OCI-LY3 (cell line): ENCODE measurements at regions not wholly inside any gene's neighbourhood (a gene's known extent, or its start where the extent isn't known, plus 50 kb on each side); places are given as distances from the start of the nearest gene placed in this dataset.
A peak's percentile ranks its signal among the peaks of the same experiment; 100 is the strongest.

Source experiments
- H2AFZ ChIP-seq: fragments of 200-600, 300-600 bp; shearing (Covaris generic); 2 replicates; pipeline ENCODE4 v1.6.0; 2014; ENCODE audit warnings: antibody characterized with exemption, low read depth, low read length
- H3K27ac ChIP-seq: fragments of 200-600, 300-600 bp; sonication (generic); 2 replicates; pipeline ENCODE4 v1.5.1; 2014; ENCODE audit warnings: mild to moderate bottlenecking, low read length, moderate library complexity, mixed read lengths
- H3K27me3 ChIP-seq: fragments of 200-600, 300-600 bp; sonication (generic); 2 replicates; pipeline ENCODE4 v1.6.1; 2014; ENCODE audit warnings: low read depth, low read length, mixed read lengths
- H3K36me3 ChIP-seq: fragments of 200-600, 300-600 bp; sonication (generic); replicated peaks from 2 replicates; pipeline ENCODE3; 2014; ENCODE audit warnings: low read depth, low read length, mixed read lengths
- H3K4me1 ChIP-seq: fragments of 300-600, 200-600 bp; sonication (generic); 2 replicates; pipeline ENCODE4 v1.6.1; 2014; ENCODE audit warnings: low read length, mixed read lengths
- H3K4me2 ChIP-seq: fragments of 200-600, 300-600 bp; sonication (generic); 2 replicates; pipeline ENCODE4 v1.6.1; 2014; ENCODE audit warnings: low read length, mixed read lengths
- H3K4me3 ChIP-seq: fragments of 300-600, 200-600 bp; sonication (generic); 2 replicates; pipeline ENCODE4 v1.5.1; 2014; ENCODE audit warnings: antibody characterized with exemption, mild to moderate bottlenecking, low read length, moderate library complexity
- H3K79me2 ChIP-seq: fragments of 300-600, 200-600 bp; shearing (Covaris generic); 2 replicates; pipeline ENCODE4 v1.6.1; 2014; ENCODE audit warnings: mild to moderate bottlenecking, low read length, mixed read lengths
- H3K9ac ChIP-seq: fragments of 300-600, 200-600 bp; shearing (Covaris generic); 2 replicates; pipeline ENCODE4 v1.6.0; 2014; ENCODE audit warnings: mild to moderate bottlenecking, low read length, moderate library complexity
- H3K9me3 ChIP-seq: fragments of 200-600, 300-600 bp; shearing (Covaris generic); 2 replicates; pipeline ENCODE4 v1.6.1; 2014; ENCODE audit warnings: low read length, mixed read lengths; ENCODE audit not compliant: insufficient read depth
- H4K20me1 ChIP-seq: fragments of 200-600, 300-600 bp; sonication (generic); 2 replicates; pipeline ENCODE4 v1.6.1; 2016; ENCODE audit warnings: low read length, mixed read lengths; ENCODE audit not compliant: insufficient read depth
- CTCF ChIP-seq: fragments of 200-600, 300-600 bp; sonication (generic); IDR thresholded peaks from 2 replicates; pipeline ENCODE4 v1.5.1; 2014; ENCODE audit warnings: antibody characterized with exemption, low read length, low read depth
- EZH2phosphoT487 ChIP-seq: fragments of 200-600 bp; shearing (Covaris generic); IDR thresholded peaks from 2 replicates; pipeline ENCODE4 v1.6.1; 2018; ENCODE audit warnings: antibody characterized with exemption, mixed run types, low read depth

DNA sequence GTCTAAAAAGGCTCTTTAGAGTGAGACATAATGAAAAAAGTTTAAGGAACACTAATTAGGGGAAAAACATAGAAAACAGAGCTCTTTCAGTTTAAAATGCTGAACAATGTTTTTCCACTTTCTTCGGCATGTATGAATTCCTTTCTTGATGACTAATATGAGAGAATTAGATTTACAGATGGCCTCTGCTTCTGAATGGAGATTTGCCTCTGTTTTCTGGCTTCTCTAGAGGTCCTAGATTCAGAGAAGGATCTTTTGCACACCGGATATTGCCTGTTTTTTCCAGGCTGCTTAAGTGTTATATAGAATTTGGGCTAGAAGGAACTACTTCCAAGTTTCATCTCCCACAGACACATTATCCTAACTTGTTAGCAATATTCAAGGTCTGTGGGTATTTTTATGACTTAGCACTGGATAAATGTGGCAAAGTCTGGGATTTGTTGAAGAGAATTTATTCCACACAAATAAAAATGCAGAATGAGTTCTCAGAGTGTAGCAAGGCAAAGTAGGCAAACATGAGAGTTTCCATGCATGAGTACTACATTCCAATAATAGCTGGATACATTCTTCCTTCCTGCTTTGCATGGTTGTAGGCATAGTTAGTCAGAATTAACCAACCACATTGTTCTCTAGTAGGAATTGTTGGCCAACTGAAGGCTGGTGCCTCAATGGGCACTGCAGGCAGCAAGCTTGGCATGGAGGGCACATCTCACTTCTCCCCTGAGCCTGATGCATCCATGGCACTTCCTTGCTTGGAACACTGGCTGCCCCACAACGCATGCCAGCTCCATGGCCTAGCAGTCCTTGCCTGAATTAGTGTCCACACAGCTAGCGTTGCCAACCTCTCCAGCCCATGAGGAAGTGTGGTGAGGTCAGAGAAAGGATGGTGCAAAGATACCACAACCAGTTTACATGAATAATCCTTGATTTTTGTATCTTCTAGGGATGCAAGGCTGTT is 224.2 kb downstream of the CLIC5 start:
- H3K27me3 ChIP-seq = peaks cover 51% of the 10 kb centered on the region
- H3K27ac ChIP-seq = no peak overlapping the region
- no peak overlapping the region for H3K4me2 ChIP-seq
- H3K79me2 ChIP-seq = no peaks in the 10 kb centered on the region
- H3K36me3 ChIP-seq = no peaks in the 10 kb centered on the region
- TF ChIP-seq EZH2phosphoT487 (no peak), CTCF (no peak)
- no peak overlapping the region for H3K4me3 ChIP-seq
- H4K20me1 ChIP-seq = no peaks in the 10 kb centered on the region
- H3K9ac ChIP-seq = no peak overlapping the region
- no peaks in the 10 kb centered on the region for H3K4me1 ChIP-seq
- H2AFZ ChIP-seq = no peak overlapping the region
- no peaks in the 10 kb centered on the region for H3K9me3 ChIP-seq

DNA sequence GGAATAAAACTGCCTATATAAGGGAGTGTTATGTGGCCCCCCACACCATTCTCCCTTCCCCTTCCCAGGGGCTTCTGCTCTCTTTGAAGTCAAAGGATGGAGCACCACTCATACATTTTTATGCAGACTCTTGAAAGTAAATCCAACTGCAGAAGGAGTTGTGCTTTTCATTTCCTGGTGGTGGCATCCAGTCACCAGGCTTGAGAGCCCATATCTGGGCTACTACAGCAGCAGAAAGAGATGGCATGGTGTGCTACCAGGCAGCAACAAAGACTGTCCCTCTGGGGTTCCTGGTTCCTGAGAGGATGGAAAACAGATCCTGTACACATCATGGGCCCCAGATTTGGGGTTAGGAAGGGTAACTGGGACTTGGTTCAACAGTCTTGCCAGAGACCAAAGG is 226.4 kb downstream of the CLIC5 start:
- TF ChIP-seq CTCF (peak; percentile 29), EZH2phosphoT487 (no peak)
- H2AFZ ChIP-seq = no peak overlapping the region

DNA sequence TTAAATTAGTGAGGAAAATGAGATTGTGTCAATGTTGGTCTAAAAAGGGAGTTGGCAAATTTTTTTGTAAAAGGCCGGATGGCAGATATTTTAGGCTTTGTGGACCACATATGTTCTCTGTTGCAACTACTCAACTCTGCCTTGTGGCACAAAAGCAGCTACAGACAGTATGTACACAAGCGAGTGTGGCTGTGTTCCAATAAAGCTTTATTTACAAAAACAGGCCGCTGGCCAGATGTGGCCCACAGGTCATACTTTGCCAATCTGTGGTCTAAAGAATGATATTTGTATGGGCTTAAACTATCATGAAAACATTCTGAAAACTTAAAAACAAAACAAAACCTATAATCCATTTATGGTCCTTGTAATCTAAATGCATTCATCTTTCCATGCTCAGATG is 228.3 kb downstream of the CLIC5 start:
- no peaks in the 10 kb centered on the region for H3K4me1 ChIP-seq
- peaks cover 40% of the 10 kb centered on the region for H3K27me3 ChIP-seq
- no peak overlapping the region for H3K9ac ChIP-seq
- no peak overlapping the region for H2AFZ ChIP-seq
- H4K20me1 ChIP-seq = no peaks in the 10 kb centered on the region
- no peaks in the 10 kb centered on the region for H3K36me3 ChIP-seq
- no peaks in the 10 kb centered on the region for H3K9me3 ChIP-seq
- H3K79me2 ChIP-seq = no peaks in the 10 kb centered on the region
- TF ChIP-seq CTCF = no peak
- TF ChIP-seq EZH2phosphoT487 = no peak
- H3K4me3 ChIP-seq = no peak overlapping the region
- H3K27ac ChIP-seq = no peak overlapping the region
- H3K4me2 ChIP-seq = no peak overlapping the region

More for the DNA sequence above, 226.4 kb downstream of the CLIC5 start:
- H3K79me2 ChIP-seq = no peaks in the 10 kb centered on the region
- no peaks in the 10 kb centered on the region for H3K36me3 ChIP-seq
- H3K4me3 ChIP-seq = no peak overlapping the region
- no peaks in the 10 kb centered on the region for H3K9me3 ChIP-seq
- H3K27me3 ChIP-seq = peaks cover 44% of the 10 kb centered on the region
- H3K4me2 ChIP-seq = no peak overlapping the region
- H3K4me1 ChIP-seq = no peaks in the 10 kb centered on the region
- no peak overlapping the region for H3K9ac ChIP-seq
- no peaks in the 10 kb centered on the region for H4K20me1 ChIP-seq
- H3K27ac ChIP-seq = no peak overlapping the region

DNA sequence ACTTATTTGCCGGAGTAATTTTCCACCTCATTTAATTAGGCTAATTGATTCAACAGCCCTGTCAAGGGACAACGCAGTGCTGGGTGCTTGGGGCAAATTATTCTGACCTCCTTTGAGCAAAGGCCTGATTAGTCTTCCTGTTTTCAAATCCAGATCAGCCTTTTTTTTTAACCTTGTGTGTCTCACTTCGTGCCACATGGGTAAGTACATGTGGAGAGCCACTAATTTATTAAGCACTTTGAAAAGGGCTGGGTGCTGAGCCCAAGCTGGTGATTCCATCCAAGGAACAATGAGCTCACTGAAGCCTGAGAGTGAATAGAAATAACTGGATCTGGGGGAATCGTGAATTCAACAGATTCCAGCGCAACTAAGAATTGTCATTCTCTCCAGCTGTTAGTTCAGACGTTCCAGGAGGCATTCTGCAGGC is 229.3 kb downstream of the CLIC5 start:
- Histone ChIP-seq H2AFZ (no peak overlapping the region), H4K20me1 (no peaks in the 10 kb centered on the region), H3K4me2 (no peak overlapping the region), H3K9ac (no peak overlapping the region), H3K79me2 (no peaks in the 10 kb centered on the region), H3K27me3 (peaks cover 35% of the 10 kb centered on the region), H3K4me3 (no peak overlapping the region), H3K36me3 (no peaks in the 10 kb centered on the region), H3K27ac (no peak overlapping the region), H3K9me3 (no peaks in the 10 kb centered on the region), H3K4me1 (no peaks in the 10 kb centered on the region)
- TF ChIP-seq EZH2phosphoT487 (no peak), CTCF (no peak)
